H54 (cell line): ENCODE measurements at regions not wholly inside any gene's neighbourhood (a gene's known extent, or its start where the extent isn't known, plus 50 kb on each side); places are given as distances from the start of the nearest gene placed in this dataset.

ENCODE experiments used
- DNase-seq: peaks from one replicate; pipeline ENCODE4 v3.0.0; 2011; ENCODE audit warnings: low spot score, mixed read lengths; ENCODE audit not compliant: insufficient read length
- FAIRE-seq: peaks from 3 replicates; lab custom pipeline; 2011; peaks lifted over from hg19 to GRCh38; lab: Jason Lieb, UNC
- POLR2A ChIP-seq: IDR thresholded peaks from 2 replicates; pipeline ENCODE4 v1.6.1; 2011; ENCODE audit warnings: low read depth, mild to moderate bottlenecking, low read length

DNA sequence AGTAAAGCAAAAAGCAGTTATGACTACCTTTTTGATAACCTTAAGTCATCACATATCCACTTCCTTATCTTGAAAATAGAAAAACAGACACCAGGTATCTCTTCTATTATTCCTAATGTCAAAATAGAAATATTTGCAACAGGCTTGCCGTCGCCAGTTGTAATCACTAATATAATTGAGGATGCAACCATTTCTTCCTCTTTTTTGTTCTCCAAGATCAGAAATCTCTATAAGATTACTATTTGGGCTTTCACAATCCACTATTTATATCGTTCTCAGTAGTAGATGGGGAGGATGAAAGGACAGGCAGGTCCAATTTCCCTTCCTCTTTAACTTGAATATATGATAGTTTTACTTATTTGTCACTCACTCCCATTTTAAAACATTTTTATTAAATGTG lies 130.2 kb upstream of the HMGA2 start:
- DNase-seq: no peak
- FAIRE-seq: no peak
- TF ChIP-seq POLR2A: no peak

DNA sequence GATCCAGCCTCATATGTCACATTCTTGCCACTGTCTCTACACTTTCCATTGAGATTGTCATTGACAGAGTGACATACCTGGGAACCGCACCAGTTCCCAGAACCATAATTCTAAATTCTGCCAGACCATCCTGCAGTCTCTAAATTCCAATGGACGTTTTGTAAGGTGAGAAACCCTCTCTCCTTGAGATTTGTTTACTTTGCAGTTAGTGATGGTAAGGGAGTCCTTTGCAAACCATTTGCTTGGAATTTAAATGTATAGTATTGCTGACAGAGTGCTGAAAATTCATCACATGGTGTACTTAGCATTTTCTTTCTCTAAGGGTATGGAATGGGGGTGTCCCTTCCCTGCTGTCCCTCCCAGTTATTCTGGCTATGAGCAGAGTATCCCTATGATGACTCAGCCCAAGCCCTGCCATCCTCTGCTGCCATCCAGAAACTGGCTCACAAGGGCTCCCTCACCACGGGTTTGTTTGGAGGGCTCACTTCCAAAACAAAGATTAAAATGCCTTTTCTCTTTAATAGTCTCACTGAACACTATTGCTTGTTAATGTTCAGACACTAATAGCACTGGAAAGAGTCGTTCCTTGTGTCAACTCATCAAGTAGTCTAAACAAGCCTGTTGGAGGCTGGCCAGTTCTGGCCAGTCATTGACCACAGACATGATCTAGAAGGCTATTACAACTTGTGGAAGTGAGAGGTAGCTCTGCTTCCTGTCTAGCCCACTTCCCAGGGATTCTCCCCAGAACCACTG lies 129.0 kb upstream of the HMGA2 start:
- DNase-seq: peak; percentile 47
- no peak for TF ChIP-seq POLR2A
- FAIRE-seq: peak; percentile 99

DNA sequence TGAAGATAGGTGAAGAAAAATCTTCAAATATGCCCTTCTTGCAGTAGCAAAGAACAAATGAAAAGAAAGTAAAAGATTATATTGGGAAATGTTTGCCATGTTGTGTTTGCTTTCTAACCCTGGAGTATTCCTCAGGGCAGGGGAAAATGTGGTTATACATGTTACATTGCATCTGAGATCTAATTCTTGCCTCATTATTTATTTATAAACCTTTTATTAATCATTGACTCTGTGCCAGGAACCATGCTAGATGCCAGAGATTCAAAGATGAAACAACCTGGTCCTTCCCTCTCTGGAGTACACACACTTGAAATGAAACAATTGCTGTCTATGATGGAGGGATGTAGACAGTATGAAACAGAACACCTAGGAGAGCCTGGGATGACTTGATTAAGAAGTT lies 128.1 kb upstream of the HMGA2 start:
- FAIRE-seq (no peak), DNase-seq (no peak)
- TF ChIP-seq POLR2A: no peak

DNA sequence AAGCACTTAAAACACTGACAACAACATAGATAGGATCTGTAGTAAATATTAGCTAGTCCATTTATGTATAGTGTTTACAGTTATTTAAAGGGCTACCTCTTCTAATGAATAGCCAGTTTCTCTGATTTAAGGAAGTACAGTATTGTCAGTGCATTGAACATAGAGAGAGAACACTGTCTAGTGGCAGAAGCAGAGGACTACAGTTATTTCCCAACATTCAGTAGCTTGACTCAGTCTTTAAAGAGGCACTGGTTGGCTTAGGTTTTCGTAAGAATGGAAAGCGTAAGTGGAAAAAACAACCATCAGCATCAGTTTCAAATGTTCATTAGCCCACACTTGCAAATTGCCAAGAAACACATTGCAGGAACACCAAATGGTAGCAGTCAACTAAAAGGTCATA lies 125.0 kb upstream of the HMGA2 start:
- TF ChIP-seq POLR2A: no peak
- FAIRE-seq (peak; percentile 86), DNase-seq (no peak)

DNA sequence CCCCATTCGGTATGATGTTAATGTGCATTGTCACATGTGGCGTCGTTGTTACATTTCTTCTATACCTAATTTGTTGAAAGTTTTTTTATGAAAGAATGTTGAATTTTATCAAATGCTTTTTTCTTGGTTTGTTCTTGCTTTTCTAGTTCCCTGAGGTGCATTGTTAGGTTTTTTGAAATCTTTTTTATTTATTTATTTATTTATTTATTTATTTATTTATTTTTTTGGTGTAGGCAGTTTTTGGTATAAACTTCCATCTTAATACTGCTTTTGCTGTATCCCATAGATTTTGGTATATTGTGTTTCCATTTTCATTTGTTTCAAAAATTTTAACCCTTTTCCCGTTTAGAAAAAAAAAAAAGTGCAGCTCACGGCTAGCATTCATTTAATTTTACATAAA lies 121.1 kb upstream of the HMGA2 start:
- no peak for DNase-seq
- TF ChIP-seq POLR2A: no peak
- FAIRE-seq: no peak

DNA sequence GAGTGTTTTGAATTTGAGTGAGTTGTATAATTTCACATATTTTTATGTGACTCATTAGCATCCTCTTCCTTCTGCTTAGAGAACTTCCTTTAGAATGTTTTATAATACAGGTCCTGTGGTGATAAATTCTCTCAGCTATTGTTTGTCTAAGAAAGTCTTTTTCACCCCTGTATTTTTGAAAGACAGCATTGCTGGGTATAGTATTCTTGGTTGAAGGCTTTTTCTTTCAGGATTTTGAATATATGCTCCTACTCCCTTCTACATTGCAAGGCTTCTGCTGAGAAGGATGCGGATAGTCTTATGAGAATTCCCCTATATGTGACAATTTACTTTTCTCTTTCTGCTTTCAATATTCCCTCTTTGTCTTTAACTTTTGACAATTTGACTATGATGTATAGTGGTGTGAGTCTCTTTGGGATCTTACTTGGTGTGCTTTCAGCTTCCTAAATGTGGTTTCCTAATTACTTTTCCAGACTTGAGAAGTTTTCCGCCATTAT lies 118.9 kb upstream of the HMGA2 start:
- no peak for DNase-seq
- no peak for TF ChIP-seq POLR2A
- peak; percentile 6 for FAIRE-seq

DNA sequence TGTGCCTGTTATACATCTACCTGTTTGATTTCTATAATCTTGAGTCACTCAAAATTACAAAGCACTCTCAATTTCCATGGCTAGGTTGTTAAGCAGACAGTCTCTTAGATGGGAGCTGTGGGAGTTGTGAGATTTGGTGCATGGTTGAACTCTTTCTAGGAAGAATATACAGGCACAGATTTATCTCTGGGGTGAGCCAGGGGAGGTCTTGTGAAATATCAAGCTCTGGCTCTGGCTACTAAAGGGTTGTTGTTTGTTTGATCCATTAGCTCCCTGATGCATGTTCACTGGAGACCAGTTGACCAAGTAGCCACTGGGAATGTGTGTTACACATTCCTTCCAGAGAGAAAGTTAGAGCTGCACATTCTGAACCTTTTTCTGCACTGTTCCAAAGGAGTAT lies 117.2 kb upstream of the HMGA2 start:
- TF ChIP-seq POLR2A: no peak
- DNase-seq: no peak
- FAIRE-seq: no peak

DNA sequence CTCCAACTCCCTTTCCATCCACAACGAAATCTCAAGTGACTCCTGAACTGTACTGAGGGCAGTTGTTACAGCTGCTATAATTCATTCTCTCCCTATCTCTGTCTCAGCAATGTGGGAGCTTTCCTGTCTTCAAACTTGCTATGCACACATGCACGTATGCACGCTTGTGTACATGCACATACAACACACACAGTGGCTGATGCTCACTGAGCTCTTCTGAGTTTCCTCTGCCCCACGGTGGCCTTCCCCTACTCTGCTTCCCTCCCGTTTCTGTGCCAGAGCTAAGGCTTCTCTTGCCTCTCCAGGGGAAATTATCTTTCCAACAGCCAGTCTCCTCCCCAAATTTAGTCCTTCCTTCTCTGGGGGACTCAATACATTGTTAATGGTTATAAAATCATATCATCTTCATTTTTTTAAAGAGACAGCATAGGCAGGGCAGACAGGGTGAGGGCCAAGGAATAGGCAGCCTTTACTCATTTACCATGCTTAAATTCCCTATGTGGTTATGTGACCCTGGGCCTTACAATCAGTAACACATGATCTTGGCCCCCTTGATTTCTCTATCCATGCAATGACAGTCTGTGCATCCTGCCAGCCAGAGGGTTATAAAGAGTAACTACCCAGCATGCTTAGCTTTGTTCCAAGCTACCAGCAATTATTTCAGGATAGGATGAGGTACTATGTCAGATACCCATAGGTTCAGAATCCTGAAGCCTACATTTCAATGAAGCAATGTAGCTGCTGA lies 111.9 kb upstream of the HMGA2 start:
- no peak for TF ChIP-seq POLR2A
- FAIRE-seq (no peak), DNase-seq (no peak)

DNA sequence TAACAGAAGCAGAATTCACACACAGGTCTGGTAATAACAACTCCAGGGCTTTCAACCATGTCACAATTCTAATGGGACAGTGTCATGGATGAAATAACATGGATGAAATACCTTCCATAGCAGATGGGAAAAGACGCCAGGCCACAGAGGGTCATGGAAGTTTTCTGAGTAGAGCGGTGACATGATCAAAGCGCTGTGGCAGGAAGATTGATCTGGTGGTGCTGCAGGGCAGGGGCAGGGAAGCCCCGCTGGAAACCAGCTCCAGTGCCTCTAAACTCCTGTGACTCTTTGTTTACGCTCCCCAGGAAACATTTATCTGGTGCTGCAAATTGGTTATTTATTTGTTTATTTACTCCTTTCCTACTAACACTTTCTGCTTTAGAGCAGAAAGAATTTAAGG lies 108.3 kb upstream of the HMGA2 start:
- DNase-seq (no peak), FAIRE-seq (no peak)
- TF ChIP-seq POLR2A: no peak

DNA sequence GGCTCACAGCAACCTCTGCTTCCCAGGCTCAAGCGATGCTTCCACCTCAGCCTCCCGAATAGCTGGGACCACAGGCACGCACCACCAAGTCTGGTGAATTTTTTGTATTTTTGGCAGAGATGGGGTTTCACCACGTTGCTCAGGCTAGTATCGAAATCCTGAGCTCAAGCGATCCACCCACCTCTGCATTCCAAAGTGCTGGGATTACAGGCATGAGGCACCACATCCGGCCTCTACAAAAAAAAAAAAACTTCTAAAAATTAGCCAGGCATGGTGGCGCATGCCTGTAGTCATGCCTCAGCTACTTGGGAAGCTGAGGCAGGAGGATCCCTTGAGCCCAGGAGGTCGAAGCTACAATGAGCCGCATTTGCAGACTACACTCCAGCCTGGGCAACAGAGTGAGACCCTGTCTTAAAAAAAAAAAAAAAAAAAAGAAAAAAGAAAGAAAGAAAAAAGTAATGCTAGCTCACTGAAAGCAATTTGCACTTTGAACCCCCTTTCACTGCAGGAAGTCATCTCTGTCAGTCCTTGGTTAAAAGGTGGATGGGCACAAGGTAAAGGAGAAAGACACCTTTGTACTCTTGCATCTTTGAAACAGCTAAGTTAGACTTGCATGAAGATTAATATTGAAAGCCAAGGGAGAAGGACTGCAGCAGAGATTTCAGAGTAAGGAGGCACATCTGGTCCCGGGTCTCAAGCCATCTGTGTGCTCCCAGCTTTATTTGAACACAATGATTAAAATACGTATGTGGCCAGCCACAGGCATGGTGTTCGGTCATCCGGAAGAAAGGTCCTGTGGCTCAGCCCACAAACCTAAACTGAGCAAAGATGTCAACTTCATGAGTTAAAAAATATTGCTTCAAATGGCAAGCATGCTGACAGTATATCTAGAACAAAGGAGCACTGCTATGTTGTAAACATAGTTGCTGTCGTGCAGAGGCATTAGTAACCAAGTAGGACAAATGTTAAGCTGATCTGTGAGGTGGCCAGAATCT lies 103.8 kb upstream of the HMGA2 start:
- DNase-seq: no peak
- no peak for TF ChIP-seq POLR2A
- peak; percentile 41 for FAIRE-seq

DNA sequence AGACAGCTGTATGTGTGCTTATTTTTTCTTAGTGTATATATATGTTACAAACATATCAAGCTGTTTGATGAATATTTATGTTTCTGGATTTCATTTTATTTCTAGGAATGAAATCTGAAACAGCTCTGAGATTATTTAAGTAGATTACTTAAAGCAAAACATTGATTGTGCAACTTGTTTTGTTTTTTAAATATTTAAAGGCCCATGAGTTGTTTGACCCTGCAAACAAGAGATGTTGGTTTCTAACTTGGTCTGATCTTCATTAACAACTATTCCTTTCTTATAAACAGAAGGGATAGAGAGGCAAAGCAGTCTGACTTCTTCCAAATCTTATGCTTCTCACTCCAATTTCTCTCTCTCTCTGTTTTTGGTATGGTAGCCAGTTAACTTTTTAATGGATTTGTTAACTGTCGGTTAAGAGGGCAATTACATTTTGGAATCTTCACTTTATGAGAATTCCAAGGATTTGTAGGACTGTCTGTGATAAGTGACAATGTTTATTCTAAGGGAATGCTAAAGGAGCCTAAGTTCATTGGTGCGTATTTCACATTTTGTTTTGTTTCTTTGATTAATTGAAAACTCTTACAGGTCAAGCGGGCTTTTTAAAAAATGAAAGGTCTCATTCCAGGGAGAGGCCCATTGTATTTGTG lies 102.6 kb upstream of the HMGA2 start:
- no peak for TF ChIP-seq POLR2A
- FAIRE-seq (no peak), DNase-seq (no peak)

DNA sequence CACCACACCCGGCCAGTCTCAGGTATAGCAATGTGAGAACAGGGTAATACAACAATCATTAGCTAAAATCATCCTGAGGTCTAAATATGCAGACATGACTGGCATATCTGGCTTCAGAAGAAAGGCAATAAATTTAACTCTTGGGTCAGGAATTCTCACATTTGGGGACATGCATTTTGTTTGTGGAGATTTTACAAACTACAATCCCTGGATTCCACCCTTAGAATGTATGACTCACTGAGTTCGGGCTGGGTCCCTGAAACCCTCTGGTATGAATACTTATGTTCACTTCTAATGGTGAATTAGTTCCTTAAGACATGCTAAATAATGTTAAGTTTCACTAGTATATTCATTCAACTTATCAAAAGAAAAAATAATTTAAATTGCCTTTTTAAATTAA lies 98.9 kb upstream of the HMGA2 start:
- FAIRE-seq (peak; percentile 43), DNase-seq (no peak)
- TF ChIP-seq POLR2A: no peak

DNA sequence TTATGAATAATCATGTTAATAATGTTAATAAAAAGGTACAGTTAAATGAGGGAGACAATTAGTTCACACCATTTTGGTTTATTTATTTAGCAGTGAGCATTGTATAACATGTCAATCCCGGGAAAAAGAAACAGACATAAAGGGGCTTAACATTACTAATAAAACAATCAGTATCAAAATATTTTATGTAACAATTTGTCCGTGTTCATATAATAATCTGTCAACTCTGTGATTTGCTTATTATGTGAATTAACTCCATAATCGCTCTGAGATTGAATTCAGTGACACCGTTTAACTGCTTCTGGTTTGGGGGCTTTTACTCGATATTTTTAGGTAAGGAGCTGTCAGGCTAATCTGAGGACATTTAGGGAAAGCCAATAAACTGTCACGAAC lies 95.8 kb upstream of the HMGA2 start:
- no peak for DNase-seq
- FAIRE-seq: no peak
- TF ChIP-seq POLR2A: no peak
